Tibial nerve (tissue), 4 donors: ENCODE measurements at regions not wholly inside any gene's neighbourhood (a gene's known extent, or its start where the extent isn't known, plus 50 kb on each side); places are given as distances from the start of the nearest gene placed in this dataset.
A peak's percentile ranks its signal among the peaks of the same experiment; 100 is the strongest.

Source experiments
- DNase-seq, 2 donors: peaks; one replicate each; pipeline ENCODE4 v3.0.0-alpha.2; 2019; ENCODE audit warnings: low spot score in 2 of 2
- H3K27ac ChIP-seq, 4 donors: fragments of 200-600 bp; sonication (generic) in 3 of 4; one replicate each; pipeline ENCODE4 v1.5.1; 2017 to 2019; ENCODE audit warnings: mild to moderate bottlenecking in 1 of 4
- H3K27me3 ChIP-seq, 2 donors: fragments of 200-600 bp; sonication (generic) in 1 of 2; one replicate each; pipeline versions ENCODE4 v1.5.1 to v1.6.0; 2017 to 2019
- H3K36me3 ChIP-seq, 3 donors: fragments of 200-600 bp; sonication (generic); one replicate each; pipeline ENCODE4 v1.5.1; 2018 to 2019
- H3K4me1 ChIP-seq, 4 donors: fragments of 200-600 bp; sonication (generic) in 3 of 4; one replicate each; pipeline ENCODE4 v1.5.1; 2017 to 2019
- H3K4me3 ChIP-seq, 4 donors: fragments of 200-600 bp; sonication (generic) in 3 of 4; one replicate each; pipeline ENCODE4 v1.5.1; 2017 to 2019; ENCODE audit warnings: mild to moderate bottlenecking in 1 of 4, moderate library complexity in 1 of 4
- H3K9me3 ChIP-seq, 4 donors: fragments of 200-600 bp; sonication (generic) in 3 of 4; one replicate each; pipeline ENCODE4 v1.5.1; 2017 to 2019
- EP300 ChIP-seq, 2 donors: sonication (generic); formaldehyde crosslinking; IDR thresholded peaks; one replicate each; pipeline ENCODE4 v1.6.1; 2017; ENCODE audit warnings: antibody characterized with exemption in 2 of 2, mild to moderate bottlenecking in 1 of 2
- POLR2A ChIP-seq, 2 donors: fragments of 450-650 bp; IDR thresholded peaks; one replicate each; pipeline ENCODE4 v1.6.1; 2017; ENCODE audit warnings: antibody characterized with exemption in 2 of 2, mild to moderate bottlenecking in 2 of 2, moderate library complexity in 2 of 2
- WGBS, 2 donors: methylation state at CpG; one replicate each; pipeline ENCODE4 v1.1.5; 2018; 5-methylcytosine and 5-hydroxymethylcytosine counted together
- TF ChIP-seq, protein P1 (sequence below), 5 experiments: fragments of 200-600 bp in 3 of 5; fragments of 450-650 bp in 2 of 5; sonication (generic) in 3 of 5; IDR thresholded peaks; one replicate each; pipeline ENCODE4 v1.5.1; 2016 to 2019; ENCODE audit warnings: antibody characterized with exemption in 5 of 5, mild to moderate bottlenecking in 3 of 5, moderate library complexity in 2 of 5

DNA sequence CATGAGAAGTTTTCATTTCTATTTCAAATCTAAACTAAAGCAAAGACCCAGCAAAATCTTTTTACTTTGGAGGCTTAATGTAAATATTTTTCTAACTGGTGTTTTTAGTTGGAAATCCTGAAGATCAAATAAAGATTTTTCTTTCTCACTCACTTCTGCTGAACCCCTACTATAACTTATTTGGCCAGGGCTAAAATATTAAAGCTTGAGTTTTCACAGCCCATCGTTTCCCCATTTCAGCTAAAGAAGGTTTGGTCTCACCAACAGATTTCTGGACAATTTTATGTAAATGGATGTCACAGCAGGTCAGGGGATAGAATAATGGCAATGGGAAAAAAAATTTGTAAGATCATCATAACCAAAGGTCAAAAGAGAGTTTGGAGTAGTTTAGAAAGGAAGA, 92.7 kb upstream of the DCN start:
- no peak overlapping the region for H3K4me3 ChIP-seq
- TF ChIP-seq, protein P1, sequence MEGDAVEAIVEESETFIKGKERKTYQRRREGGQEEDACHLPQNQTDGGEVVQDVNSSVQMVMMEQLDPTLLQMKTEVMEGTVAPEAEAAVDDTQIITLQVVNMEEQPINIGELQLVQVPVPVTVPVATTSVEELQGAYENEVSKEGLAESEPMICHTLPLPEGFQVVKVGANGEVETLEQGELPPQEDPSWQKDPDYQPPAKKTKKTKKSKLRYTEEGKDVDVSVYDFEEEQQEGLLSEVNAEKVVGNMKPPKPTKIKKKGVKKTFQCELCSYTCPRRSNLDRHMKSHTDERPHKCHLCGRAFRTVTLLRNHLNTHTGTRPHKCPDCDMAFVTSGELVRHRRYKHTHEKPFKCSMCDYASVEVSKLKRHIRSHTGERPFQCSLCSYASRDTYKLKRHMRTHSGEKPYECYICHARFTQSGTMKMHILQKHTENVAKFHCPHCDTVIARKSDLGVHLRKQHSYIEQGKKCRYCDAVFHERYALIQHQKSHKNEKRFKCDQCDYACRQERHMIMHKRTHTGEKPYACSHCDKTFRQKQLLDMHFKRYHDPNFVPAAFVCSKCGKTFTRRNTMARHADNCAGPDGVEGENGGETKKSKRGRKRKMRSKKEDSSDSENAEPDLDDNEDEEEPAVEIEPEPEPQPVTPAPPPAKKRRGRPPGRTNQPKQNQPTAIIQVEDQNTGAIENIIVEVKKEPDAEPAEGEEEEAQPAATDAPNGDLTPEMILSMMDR (IDR thresholded peaks at IDR 0.05), result no peak
- no peak for TF ChIP-seq POLR2A (IDR thresholded peaks at IDR 0.05)
- no peak for TF ChIP-seq EP300 (IDR thresholded peaks at IDR 0.05)
- WGBS, 2 donors, result 41 to 49% methylated on average over 1 of the region's 1 CpG
- peak overlapping the region; percentile 41 to 83 (median 57) for H3K27ac ChIP-seq
- peaks cover 0 to 42% (median 6%) of the 10 kb centered on the region in 4 donors for H3K4me1 ChIP-seq
- no peaks in the 10 kb centered on the region for H3K9me3 ChIP-seq
- no peaks in the 10 kb centered on the region for H3K27me3 ChIP-seq
- no peaks in the 10 kb centered on the region for H3K36me3 ChIP-seq
- DNase-seq, result no peak

DNA sequence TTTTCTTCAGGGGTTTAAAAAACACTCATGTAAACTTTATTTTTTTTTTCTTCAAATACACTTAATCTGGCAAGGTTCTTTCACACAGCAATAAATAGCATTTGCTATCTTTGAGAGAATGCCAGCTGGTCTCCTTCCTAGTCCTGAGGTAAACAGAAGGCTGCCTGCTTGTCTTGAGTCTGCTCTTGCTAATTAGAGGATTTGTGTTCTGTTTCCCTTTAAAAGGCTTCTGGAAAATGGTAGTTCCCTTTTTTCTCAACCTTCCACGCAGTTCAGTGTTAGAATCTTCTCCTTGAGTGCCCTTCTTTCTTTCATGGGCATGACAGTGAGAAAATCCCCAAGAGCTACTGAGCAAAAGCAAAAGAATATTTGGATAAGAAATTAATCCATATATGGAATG, 92.3 kb upstream of the DCN start:
- Histone ChIP-seq H3K4me3 (no peak overlapping the region), H3K9me3 (no peaks in the 10 kb centered on the region), H3K4me1 (peaks cover 0 to 43% (median 6%) of the 10 kb centered on the region in 4 donors), H3K27me3 (no peaks in the 10 kb centered on the region), H3K27ac (peak overlapping the region; percentile 41 to 83 (median 57)), H3K36me3 (no peaks in the 10 kb centered on the region)
- TF ChIP-seq EP300 (IDR thresholded peaks at IDR 0.05) (peak in 1 of 2 donors; percentile 13), POLR2A (IDR thresholded peaks at IDR 0.05) (no peak)
- 0 to 14% methylated on average over 1 of the region's 1 CpG for WGBS, 2 donors
- DNase-seq, result no peak

DNA sequence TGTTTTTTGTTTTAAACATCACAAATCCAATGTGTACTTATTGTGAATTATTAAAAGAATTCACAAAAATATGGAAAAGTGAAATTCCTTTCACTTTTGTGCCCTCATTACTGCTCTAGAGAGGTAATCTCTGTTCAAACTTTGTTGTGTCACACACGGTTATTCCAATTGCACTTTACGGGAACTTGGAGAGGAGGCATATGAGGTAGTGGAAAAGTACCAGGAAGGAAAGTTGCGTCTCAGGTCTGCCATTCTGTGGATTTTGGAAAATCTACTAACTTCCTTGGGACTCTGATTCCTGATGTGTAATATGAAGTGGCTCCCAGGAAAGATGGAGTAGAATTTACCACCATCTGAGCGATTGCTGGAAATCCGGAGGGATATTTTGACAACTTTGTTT, 90.9 kb upstream of the DCN start:
- Histone ChIP-seq H3K27ac (peak overlapping the region; percentile 41 to 83 (median 64)), H3K27me3 (no peaks in the 10 kb centered on the region), H3K4me1 (peaks cover 0 to 43% (median 6%) of the 10 kb centered on the region in 4 donors), H3K36me3 (no peaks in the 10 kb centered on the region), H3K9me3 (no peaks in the 10 kb centered on the region), H3K4me3 (no peak overlapping the region)
- peak in 1 of 2 donors; percentile 34 for DNase-seq
- TF ChIP-seq EP300 (IDR thresholded peaks at IDR 0.05) (peak in 1 of 2 donors; percentile 79), POLR2A (IDR thresholded peaks at IDR 0.05) (no peak)
- WGBS, 2 donors, result 56 to 64% methylated on average over 5 of the region's 5 CpGs

DNA sequence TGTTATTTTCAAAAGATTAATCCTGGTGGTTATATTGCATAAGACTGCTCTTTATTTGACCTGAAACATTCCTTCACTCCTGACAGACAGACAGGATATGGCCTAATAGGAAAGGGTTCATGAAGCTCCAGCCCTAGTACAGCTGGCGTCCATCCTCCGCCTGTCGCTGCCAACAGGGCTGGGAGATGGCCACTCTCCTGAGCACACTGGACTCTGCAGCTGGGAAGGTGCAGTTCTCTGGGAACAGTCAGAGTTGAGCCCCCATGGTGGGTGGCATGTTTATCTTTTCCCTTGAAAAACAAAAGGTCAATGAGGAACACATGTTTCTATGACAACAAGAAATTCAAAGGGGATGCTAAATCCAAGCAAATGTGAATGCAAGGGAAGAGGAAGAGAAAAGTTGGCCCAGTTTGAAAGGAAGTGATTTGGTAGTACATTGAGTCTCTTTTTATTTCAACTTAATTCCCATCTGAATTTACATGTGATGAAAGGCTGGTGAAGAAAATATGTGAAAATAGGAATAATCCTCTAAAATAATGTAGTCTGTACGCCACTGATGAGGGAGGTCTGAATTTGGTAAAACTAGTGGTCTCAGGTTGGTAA, 89.9 kb upstream of the DCN start:
- H3K27ac ChIP-seq, result peak overlapping the region; percentile 41 to 83 (median 64)
- H3K27me3 ChIP-seq, result no peaks in the 10 kb centered on the region
- H3K4me3 ChIP-seq, result no peak overlapping the region
- TF ChIP-seq EP300 (IDR thresholded peaks at IDR 0.05) (peak in 1 of 2 donors; percentile 96), POLR2A (IDR thresholded peaks at IDR 0.05) (no peak)
- no peaks in the 10 kb centered on the region for H3K9me3 ChIP-seq
- DNase-seq, result peak; percentile 86 to 91
- H3K4me1 ChIP-seq, result peaks cover 0 to 43% (median 6%) of the 10 kb centered on the region in 4 donors
- no peaks in the 10 kb centered on the region for H3K36me3 ChIP-seq
- WGBS, 2 donors, result 62 to 63% methylated on average over 4 of the region's 4 CpGs

DNA sequence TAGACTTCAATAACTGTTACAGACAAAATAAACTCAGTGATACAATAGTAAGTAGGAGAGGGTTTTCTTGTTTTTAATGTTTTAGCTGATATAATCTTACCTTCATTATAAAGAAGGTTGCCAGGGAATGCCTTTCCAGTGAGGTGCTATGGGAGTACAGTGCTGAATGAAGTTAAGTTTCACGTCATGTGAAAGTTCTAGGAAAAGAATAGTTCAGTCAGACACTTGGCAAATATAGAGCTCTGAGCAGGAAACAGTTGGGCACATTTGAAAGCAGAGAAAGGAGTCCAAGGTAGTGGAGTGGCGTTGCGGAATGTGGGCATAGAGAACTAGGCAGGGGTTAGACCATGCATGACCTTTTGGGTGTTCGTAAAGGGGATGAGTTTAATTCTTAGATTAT, 88.6 kb upstream of the DCN start:
- H3K36me3 ChIP-seq, result no peaks in the 10 kb centered on the region
- peaks cover 0 to 43% (median 6%) of the 10 kb centered on the region in 4 donors for H3K4me1 ChIP-seq
- no peaks in the 10 kb centered on the region for H3K9me3 ChIP-seq
- TF ChIP-seq, protein P1 (IDR thresholded peaks at IDR 0.05), result no peak
- TF ChIP-seq EP300 (IDR thresholded peaks at IDR 0.05) (no peak), POLR2A (IDR thresholded peaks at IDR 0.05) (no peak)
- H3K27me3 ChIP-seq, result no peaks in the 10 kb centered on the region
- DNase-seq, result no peak
- H3K27ac ChIP-seq, result peak overlapping the region in 2 of 4 donors; percentile 46 to 69
- WGBS, 2 donors, result 59 to 68% methylated on average over 4 of the region's 4 CpGs
- H3K4me3 ChIP-seq, result no peak overlapping the region

DNA sequence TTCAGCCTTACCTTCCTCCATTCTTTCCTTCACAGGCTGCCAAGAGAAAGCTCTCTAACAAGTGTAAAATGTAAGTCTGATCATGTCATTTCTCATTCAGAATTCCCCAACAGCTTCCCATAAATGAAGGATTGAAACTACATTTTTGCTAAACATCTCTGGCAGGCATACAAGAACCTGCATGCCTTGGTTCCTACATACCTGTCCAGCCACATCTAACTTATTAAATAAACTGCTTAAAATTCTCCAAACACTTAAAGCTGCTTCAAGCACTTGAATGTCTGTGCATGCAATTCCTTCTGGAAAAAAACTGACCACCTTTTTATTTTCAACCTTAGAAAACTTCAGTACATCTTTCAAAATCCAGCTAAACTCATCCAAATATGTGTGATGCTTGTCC, 84.4 kb upstream of the DCN start:
- no peaks in the 10 kb centered on the region for H3K9me3 ChIP-seq
- H3K36me3 ChIP-seq, result no peaks in the 10 kb centered on the region
- no peaks in the 10 kb centered on the region for H3K27me3 ChIP-seq
- no peak overlapping the region for H3K4me3 ChIP-seq
- H3K27ac ChIP-seq, result no peak overlapping the region
- TF ChIP-seq EP300 (IDR thresholded peaks at IDR 0.05) (no peak), POLR2A (IDR thresholded peaks at IDR 0.05) (no peak)
- TF ChIP-seq, protein P1 (IDR thresholded peaks at IDR 0.05), result no peak
- H3K4me1 ChIP-seq, result peaks cover 0 to 18% (median 4%) of the 10 kb centered on the region in 4 donors
- DNase-seq, result no peak
